Lower leg skin (tissue), 4 donors: ENCODE measurements at regions not wholly inside any gene's neighbourhood (a gene's known extent, or its start where the extent isn't known, plus 50 kb on each side); places are given as distances from the start of the nearest gene placed in this dataset.

Source experiments
- DNase-seq, 2 donors: peaks; one replicate each; pipeline ENCODE4 v3.0.0-alpha.2; 2019; ENCODE audit warnings: low spot score in 2 of 2
- H3K4me3 ChIP-seq: fragments of 200-600 bp; sonication (generic); 2 replicates; pipeline ENCODE4 v1.5.1; 2017; ENCODE audit warnings: mild to moderate bottlenecking, low read depth; ENCODE audit not compliant: poor library complexity, severe bottlenecking
- POLR2A ChIP-seq, 2 donors: fragments of 450-650 bp; IDR thresholded peaks; one replicate each; pipeline ENCODE4 v1.6.1; 2016 to 2017; ENCODE audit warnings: antibody characterized with exemption in 2 of 2, mild to moderate bottlenecking in 1 of 2, moderate library complexity in 1 of 2
- WGBS, 2 donors: methylation state at CpG; one replicate each; pipeline ENCODE4 v1.1.5; 2018; 5-methylcytosine and 5-hydroxymethylcytosine counted together
- intact Hi-C: fragments of 100-400 bp; cut with DNase I; formaldehyde crosslinking; loops from one replicate; pipeline ENCODE4 v1.15.0; 2023; ENCODE audit warnings: low total_unique reads
- TF ChIP-seq, protein P1 (sequence below), 3 donors: fragments of 450-650 bp; IDR thresholded peaks; one replicate each; pipeline ENCODE4 v1.5.1; 2016; ENCODE audit warnings: antibody characterized with exemption in 3 of 3, mild to moderate bottlenecking in 3 of 3, moderate library complexity in 2 of 3

DNA sequence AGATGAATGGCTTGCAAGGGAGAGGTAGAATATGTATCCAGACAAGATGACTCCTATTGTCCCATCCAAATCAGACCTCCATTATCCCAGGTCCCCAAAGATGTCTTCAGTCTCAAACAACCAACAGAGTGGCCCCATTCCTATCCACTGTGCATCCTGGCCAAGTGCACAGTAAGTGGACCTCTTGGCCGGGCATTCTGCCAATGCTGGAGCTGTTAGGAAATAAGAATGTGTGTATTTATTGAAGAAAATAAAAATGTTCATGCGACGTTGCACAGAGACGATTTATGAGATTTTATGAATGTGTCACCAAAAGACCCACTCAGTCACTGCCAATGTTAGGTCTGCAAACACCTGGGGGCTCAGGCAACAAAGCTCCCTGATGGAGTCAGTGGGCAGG lies 196.0 kb downstream of the MAFB start:
- peak in 1 of 2 donors; percentile 91 for DNase-seq
- intact Hi-C loops: no loop called here
- H3K4me3 ChIP-seq: no peak overlapping the region
- WGBS, 2 donors: 41 to 53% methylated on average over 4 of the region's 4 CpGs
- TF ChIP-seq POLR2A (IDR thresholded peaks at IDR 0.05): no peak
- TF ChIP-seq, protein P1, sequence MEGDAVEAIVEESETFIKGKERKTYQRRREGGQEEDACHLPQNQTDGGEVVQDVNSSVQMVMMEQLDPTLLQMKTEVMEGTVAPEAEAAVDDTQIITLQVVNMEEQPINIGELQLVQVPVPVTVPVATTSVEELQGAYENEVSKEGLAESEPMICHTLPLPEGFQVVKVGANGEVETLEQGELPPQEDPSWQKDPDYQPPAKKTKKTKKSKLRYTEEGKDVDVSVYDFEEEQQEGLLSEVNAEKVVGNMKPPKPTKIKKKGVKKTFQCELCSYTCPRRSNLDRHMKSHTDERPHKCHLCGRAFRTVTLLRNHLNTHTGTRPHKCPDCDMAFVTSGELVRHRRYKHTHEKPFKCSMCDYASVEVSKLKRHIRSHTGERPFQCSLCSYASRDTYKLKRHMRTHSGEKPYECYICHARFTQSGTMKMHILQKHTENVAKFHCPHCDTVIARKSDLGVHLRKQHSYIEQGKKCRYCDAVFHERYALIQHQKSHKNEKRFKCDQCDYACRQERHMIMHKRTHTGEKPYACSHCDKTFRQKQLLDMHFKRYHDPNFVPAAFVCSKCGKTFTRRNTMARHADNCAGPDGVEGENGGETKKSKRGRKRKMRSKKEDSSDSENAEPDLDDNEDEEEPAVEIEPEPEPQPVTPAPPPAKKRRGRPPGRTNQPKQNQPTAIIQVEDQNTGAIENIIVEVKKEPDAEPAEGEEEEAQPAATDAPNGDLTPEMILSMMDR (IDR thresholded peaks at IDR 0.05): no peak

DNA sequence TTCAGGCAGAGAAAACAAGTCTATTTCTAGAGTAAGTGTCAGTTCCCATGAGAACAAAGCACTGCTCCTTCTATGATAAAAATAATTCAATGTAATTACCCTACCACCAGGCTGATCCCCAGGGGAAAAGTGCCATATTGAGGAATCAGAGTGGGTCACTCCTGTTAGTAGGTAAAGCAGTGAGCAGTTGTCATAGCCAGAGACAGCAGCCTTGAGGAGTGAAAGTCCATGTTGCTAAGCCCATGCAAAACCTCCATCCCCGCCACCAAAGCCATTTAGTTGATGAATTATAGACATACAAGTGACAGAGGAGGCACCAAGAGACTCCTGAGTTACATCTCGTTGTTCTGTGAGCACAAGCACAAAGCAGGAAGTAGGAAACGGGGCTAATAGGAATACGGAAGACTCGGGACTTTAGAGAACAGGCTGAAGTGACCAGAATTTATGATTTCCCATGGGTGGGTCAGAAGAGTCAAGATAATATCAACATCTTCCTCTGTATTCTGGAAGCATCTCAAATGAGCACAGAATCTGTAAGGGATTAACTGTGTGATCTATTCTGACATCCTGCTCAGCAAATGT lies 197.9 kb downstream of the MAFB start:
- WGBS, 2 donors: 50 to 59% methylated on average over 5 of the region's 5 CpGs
- intact Hi-C loops: no loop called here
- H3K4me3 ChIP-seq: no peak overlapping the region
- TF ChIP-seq, protein P1 (IDR thresholded peaks at IDR 0.05): no peak
- TF ChIP-seq POLR2A (IDR thresholded peaks at IDR 0.05): no peak
- DNase-seq: no peak

DNA sequence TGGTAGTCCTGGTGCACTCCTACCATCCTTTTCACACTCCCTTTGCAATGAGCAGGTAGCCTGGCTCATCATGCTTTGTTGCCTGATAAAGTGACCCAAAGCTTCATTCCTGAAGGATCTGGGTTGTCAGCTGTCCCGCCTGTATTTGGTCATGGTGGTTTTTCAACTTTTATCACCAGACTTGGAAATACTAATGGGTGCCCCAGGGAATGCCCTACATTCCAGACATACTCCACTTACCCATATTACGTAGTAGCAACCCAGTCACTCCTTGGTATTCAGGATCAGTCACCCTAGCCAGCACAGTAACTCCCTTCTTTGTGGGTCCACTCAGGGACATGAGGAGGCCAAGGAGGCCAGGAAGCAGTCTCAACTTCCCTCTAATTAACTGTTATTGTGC lies 199.2 kb downstream of the MAFB start:
- intact Hi-C loops: no loop called here
- TF ChIP-seq, protein P1 (IDR thresholded peaks at IDR 0.05): no peak
- TF ChIP-seq POLR2A (IDR thresholded peaks at IDR 0.05): no peak
- no peak overlapping the region for H3K4me3 ChIP-seq
- no peak for DNase-seq
- WGBS, 2 donors: 81 to 93% methylated on average over 2 of the region's 2 CpGs

DNA sequence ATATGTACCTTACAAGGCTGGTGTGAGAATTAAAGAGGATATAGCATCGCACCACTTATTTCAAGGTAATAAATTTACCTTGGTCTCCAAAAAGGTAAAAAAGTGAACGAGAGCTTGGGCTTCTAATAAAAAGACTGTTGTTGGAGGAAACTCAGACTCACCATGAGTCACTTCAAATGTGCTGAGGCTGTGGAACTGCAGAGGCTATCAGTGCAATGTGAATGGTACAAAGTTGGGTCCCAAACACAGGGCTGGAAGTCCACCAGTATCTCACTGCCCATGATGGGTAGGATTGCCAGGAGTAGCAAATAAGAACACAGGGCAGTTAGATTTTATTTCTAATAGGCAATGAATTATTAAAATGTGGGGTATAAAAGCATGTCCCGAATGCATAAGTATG lies 200.6 kb downstream of the MAFB start:
- no peak for TF ChIP-seq POLR2A (IDR thresholded peaks at IDR 0.05)
- TF ChIP-seq, protein P1 (IDR thresholded peaks at IDR 0.05): no peak
- no peak for DNase-seq
- intact Hi-C loops: no loop called here
- 83 to 88% methylated on average over 3 of the region's 3 CpGs for WGBS, 2 donors
- H3K4me3 ChIP-seq: no peak overlapping the region

DNA sequence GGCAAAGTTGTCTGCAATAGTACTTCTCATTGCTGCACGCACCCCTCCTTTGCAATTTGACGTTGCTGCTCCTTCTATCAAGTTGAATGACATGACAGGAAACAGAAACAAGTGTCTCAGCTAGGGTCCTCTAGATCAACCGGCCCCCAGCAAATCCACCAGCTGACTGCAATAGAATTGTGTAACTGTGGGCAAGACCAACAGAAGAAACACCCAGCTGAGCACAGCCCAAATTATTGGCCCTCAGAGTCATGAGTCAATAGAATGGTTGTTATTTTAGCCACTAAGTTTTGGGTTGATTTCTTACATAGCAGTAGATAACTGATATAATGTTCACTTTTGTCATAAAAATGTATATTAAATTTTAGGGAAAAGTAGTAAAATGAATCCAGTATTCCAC lies 202.7 kb downstream of the MAFB start:
- intact Hi-C loops: no loop called here

More for the DNA sequence above, 202.7 kb downstream of the MAFB start:
- WGBS, 2 donors: 85 to 87% methylated on average over 3 of the region's 3 CpGs
- TF ChIP-seq, protein P1 (IDR thresholded peaks at IDR 0.05): no peak
- TF ChIP-seq POLR2A (IDR thresholded peaks at IDR 0.05): no peak
- no peak for DNase-seq
- H3K4me3 ChIP-seq: no peak overlapping the region
